Liver (tissue), 8 donors: ENCODE measurements at regions not wholly inside any gene's neighbourhood (a gene's known extent, or its start where the extent isn't known, plus 50 kb on each side); places are given as distances from the start of the nearest gene placed in this dataset.

Experiments
- DNase-seq: peaks from one replicate; pipeline ENCODE4 v3.0.0-alpha.2; 2017; ENCODE audit warnings: low spot score
- H3K27ac ChIP-seq, 2 donors: one replicate each; pipeline ENCODE4 v1.7.0; 2013; ENCODE audit warnings: inconsistent platforms in 2 of 2, low read length in 2 of 2, control low read depth in 1 of 2, low read depth in 1 of 2, mild to moderate bottlenecking in 1 of 2
- H3K27me3 ChIP-seq, 4 donors: one replicate each; pipeline versions ENCODE4 v1.6.1 to v1.7.0; 2013; ENCODE audit warnings: low read length in 3 of 4, inconsistent platforms in 1 of 4, mild to moderate bottlenecking in 1 of 4, moderate library complexity in 1 of 4; ENCODE audit not compliant: control insufficient read depth in 4 of 4, insufficient read depth in 4 of 4
- H3K36me3 ChIP-seq, 4 donors: one replicate each; pipeline versions ENCODE4 v1.6.1 to v1.7.0; 2013; ENCODE audit warnings: low read length in 3 of 4, mild to moderate bottlenecking in 3 of 4, low read depth in 1 of 4, moderate library complexity in 1 of 4; ENCODE audit not compliant: control insufficient read depth in 4 of 4, insufficient read depth in 3 of 4
- H3K4me1 ChIP-seq, 4 donors: one replicate each; pipeline versions ENCODE4 v1.6.1 to v1.7.0; 2013; ENCODE audit warnings: low read length in 3 of 4, mild to moderate bottlenecking in 3 of 4, moderate library complexity in 1 of 4; ENCODE audit not compliant: control insufficient read depth in 4 of 4, insufficient read depth in 4 of 4
- H3K4me3 ChIP-seq, 3 donors: one replicate each; pipeline versions ENCODE4 v1.6.1 to v1.7.0; 2013; ENCODE audit warnings: low read length in 3 of 3, control low read depth in 1 of 3, low read depth in 1 of 3, mild to moderate bottlenecking in 1 of 3
- H3K9ac ChIP-seq, 2 donors: one replicate each; pipeline ENCODE4 v1.7.0; 2013; ENCODE audit warnings: low read length in 2 of 2, mild to moderate bottlenecking in 2 of 2, moderate library complexity in 2 of 2, control low read depth in 1 of 2, low read depth in 1 of 2
- H3K9me3 ChIP-seq, 4 donors: one replicate each; pipeline versions ENCODE4 v1.6.1 to v1.7.0; 2013; ENCODE audit warnings: low read length in 3 of 4; ENCODE audit not compliant: control insufficient read depth in 4 of 4
- EGR1 ChIP-seq, 2 donors: IDR thresholded peaks; 2 replicates each; pipeline ENCODE4 v1.6.1; 2016 to 2018; ENCODE audit warnings: antibody characterized with exemption in 2 of 2, low read depth in 2 of 2
- FOXA1 ChIP-seq: IDR thresholded peaks from 2 replicates; pipeline ENCODE4 v1.6.1; 2016; ENCODE audit warnings: antibody characterized with exemption
- FOXA2 ChIP-seq: IDR thresholded peaks from 2 replicates; pipeline ENCODE4 v1.6.1; 2016; ENCODE audit warnings: antibody characterized with exemption
- GABPA ChIP-seq, 2 donors: IDR thresholded peaks in 1 of 2; conservative IDR thresholded peaks in 1 of 2; 2 replicates each; pipeline ENCODE4 v1.6.1; 2016; ENCODE audit warnings: antibody characterized with exemption in 2 of 2, mild to moderate bottlenecking in 1 of 2, moderate library complexity in 1 of 2
- HNF4A ChIP-seq, 2 donors: conservative IDR thresholded peaks; 2 replicates each; pipeline ENCODE4 v1.6.1; 2016; ENCODE audit warnings: antibody characterized with exemption in 2 of 2, mild to moderate bottlenecking in 2 of 2
- HNF4G ChIP-seq: IDR thresholded peaks from 2 replicates; pipeline ENCODE4 v1.6.1; 2016; ENCODE audit warnings: antibody characterized with exemption
- JUND ChIP-seq, 2 donors: IDR thresholded peaks; 2 replicates each; pipeline ENCODE4 v1.6.1; 2016; ENCODE audit warnings: antibody characterized with exemption in 2 of 2
- NR2F2 ChIP-seq: IDR thresholded peaks from 2 replicates; pipeline ENCODE4 v1.6.1; 2016; ENCODE audit warnings: antibody characterized with exemption
- RAD21 ChIP-seq, 2 donors: IDR thresholded peaks; 2 replicates each; pipeline ENCODE4 v1.6.1; 2016; ENCODE audit warnings: antibody characterized with exemption in 2 of 2, mild to moderate bottlenecking in 2 of 2
- RXRA ChIP-seq, 2 donors: IDR thresholded peaks; 2 replicates each; pipeline ENCODE4 v1.6.1; 2017 to 2018; ENCODE audit warnings: antibody characterized with exemption in 2 of 2, mild to moderate bottlenecking in 1 of 2
- SP1 ChIP-seq: IDR thresholded peaks from 2 replicates; pipeline ENCODE4 v1.6.1; 2018; ENCODE audit warnings: antibody characterized with exemption, mild to moderate bottlenecking
- TAF1 ChIP-seq: conservative IDR thresholded peaks from 2 replicates; pipeline ENCODE4 v1.6.1; 2016; ENCODE audit warnings: antibody characterized with exemption, mild to moderate bottlenecking
- YY1 ChIP-seq: IDR thresholded peaks from 2 replicates; pipeline ENCODE4 v1.6.1; 2016; ENCODE audit warnings: antibody characterized with exemption, mild to moderate bottlenecking
- whole genome bisulfite sequencing: extraction: QIAGEN DNeasy Blood & Tissue Kit; methylation state at CpG from one replicate; pipeline ENCODE4 v1.1.7; 2013; 5-methylcytosine and 5-hydroxymethylcytosine counted together
- TF ChIP-seq, protein P1 (sequence below): IDR thresholded peaks from 2 replicates; pipeline ENCODE4 v1.6.1; 2016; ENCODE audit warnings: antibody characterized with exemption, mild to moderate bottlenecking
- TF ChIP-seq, protein P2 (sequence below): IDR thresholded peaks from 2 replicates; pipeline ENCODE4 v1.6.1; 2016; ENCODE audit warnings: antibody characterized with exemption
- TF ChIP-seq, protein P3 (sequence below): fragments of 150-350 bp; IDR thresholded peaks from 2 replicates; pipeline ENCODE4 v1.5.1; 2017; ENCODE audit warnings: improper control_type of control experiment, low read depth, low read length; ENCODE audit not compliant: missing input control
- TF ChIP-seq, protein P4 (sequence below): IDR thresholded peaks from 2 replicates; pipeline ENCODE4 v1.6.1; 2016; ENCODE audit warnings: antibody characterized with exemption
- TF ChIP-seq, protein P5 (sequence below): IDR thresholded peaks from 2 replicates; pipeline ENCODE4 v1.6.1; 2016; ENCODE audit warnings: antibody characterized with exemption
- donor health status: healthy.
- donor health status: healthy.
- donor health status: healthy.
- donor health status: healthy.
- donor health status: healthy.

DNA sequence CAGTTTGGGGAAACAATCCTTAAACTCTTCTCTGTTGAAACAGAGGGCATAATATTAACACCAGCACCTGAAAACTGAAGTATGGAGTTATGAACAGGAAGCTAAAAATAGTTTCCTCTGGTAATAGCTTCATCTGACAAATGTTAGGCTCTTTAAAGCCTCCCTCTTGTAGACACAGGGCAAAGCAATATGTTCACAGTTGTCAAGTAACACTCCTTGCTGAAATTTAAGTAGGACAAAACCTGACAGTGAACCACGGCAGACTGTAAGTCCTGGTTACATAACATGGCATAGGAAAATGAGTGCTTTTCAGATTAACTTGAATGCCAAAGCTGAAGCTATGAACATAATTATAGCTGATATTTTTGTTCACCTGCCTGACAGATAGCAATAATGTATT lies 172.9 kb downstream of the CMPK2 start (continued):
- TF ChIP-seq, protein P1, sequence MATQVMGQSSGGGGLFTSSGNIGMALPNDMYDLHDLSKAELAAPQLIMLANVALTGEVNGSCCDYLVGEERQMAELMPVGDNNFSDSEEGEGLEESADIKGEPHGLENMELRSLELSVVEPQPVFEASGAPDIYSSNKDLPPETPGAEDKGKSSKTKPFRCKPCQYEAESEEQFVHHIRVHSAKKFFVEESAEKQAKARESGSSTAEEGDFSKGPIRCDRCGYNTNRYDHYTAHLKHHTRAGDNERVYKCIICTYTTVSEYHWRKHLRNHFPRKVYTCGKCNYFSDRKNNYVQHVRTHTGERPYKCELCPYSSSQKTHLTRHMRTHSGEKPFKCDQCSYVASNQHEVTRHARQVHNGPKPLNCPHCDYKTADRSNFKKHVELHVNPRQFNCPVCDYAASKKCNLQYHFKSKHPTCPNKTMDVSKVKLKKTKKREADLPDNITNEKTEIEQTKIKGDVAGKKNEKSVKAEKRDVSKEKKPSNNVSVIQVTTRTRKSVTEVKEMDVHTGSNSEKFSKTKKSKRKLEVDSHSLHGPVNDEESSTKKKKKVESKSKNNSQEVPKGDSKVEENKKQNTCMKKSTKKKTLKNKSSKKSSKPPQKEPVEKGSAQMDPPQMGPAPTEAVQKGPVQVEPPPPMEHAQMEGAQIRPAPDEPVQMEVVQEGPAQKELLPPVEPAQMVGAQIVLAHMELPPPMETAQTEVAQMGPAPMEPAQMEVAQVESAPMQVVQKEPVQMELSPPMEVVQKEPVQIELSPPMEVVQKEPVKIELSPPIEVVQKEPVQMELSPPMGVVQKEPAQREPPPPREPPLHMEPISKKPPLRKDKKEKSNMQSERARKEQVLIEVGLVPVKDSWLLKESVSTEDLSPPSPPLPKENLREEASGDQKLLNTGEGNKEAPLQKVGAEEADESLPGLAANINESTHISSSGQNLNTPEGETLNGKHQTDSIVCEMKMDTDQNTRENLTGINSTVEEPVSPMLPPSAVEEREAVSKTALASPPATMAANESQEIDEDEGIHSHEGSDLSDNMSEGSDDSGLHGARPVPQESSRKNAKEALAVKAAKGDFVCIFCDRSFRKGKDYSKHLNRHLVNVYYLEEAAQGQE: no peak
- no peak for TF ChIP-seq FOXA2

DNA sequence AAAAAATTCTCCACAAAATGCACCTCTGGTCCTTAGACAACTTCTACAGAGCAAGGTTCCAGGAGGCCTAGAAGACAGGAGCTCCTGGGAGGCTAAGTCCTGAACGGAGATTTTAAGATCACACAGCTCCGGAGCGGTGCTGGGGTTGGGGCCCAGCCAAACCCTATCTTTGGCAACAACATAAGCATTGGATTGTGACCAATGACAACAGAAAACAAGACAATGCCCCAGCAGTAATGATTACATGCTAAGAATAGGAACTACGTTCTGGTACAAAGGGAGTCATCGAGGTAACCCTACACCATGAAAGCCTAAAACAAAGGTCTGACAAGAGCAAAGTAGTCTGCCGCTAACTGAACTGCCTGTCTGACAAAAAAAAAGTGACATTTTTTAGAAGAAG lies 171.2 kb downstream of the CMPK2 start:
- 42% methylated on average over 6 of the region's 6 CpGs for WGBS
- no peak overlapping the region for H3K27ac ChIP-seq
- H3K4me1 ChIP-seq: no peaks in the 10 kb centered on the region
- no peaks in the 10 kb centered on the region for H3K9me3 ChIP-seq
- H3K9ac ChIP-seq: no peak overlapping the region
- H3K27me3 ChIP-seq: no peaks in the 10 kb centered on the region
- no peak overlapping the region for H3K4me3 ChIP-seq
- TF ChIP-seq NR2F2 (no peak), HNF4G (no peak), RXRA (IDR thresholded peaks at IDR 0.05) (no peak), GABPA (IDR thresholded peaks at IDR 0.05 in 1 of 2, conservative IDR thresholded peaks at IDR 0.05 in 1 of 2) (no peak), FOXA2 (no peak), YY1 (no peak), FOXA1 (no peak), HNF4A (conservative IDR thresholded peaks at IDR 0.05) (no peak), RAD21 (IDR thresholded peaks at IDR 0.05) (no peak), SP1 (no peak), JUND (IDR thresholded peaks at IDR 0.05) (no peak), TAF1 (no peak), EGR1 (IDR thresholded peaks at IDR 0.05; ENCODE audit: low read depth in 2 of 2) (no peak)
- TF ChIP-seq, protein P2, sequence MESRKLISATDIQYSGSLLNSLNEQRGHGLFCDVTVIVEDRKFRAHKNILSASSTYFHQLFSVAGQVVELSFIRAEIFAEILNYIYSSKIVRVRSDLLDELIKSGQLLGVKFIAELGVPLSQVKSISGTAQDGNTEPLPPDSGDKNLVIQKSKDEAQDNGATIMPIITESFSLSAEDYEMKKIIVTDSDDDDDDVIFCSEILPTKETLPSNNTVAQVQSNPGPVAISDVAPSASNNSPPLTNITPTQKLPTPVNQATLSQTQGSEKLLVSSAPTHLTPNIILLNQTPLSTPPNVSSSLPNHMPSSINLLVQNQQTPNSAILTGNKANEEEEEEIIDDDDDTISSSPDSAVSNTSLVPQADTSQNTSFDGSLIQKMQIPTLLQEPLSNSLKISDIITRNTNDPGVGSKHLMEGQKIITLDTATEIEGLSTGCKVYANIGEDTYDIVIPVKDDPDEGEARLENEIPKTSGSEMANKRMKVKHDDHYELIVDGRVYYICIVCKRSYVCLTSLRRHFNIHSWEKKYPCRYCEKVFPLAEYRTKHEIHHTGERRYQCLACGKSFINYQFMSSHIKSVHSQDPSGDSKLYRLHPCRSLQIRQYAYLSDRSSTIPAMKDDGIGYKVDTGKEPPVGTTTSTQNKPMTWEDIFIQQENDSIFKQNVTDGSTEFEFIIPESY: no peak
- TF ChIP-seq, protein P1: no peak
- TF ChIP-seq, protein P3, sequence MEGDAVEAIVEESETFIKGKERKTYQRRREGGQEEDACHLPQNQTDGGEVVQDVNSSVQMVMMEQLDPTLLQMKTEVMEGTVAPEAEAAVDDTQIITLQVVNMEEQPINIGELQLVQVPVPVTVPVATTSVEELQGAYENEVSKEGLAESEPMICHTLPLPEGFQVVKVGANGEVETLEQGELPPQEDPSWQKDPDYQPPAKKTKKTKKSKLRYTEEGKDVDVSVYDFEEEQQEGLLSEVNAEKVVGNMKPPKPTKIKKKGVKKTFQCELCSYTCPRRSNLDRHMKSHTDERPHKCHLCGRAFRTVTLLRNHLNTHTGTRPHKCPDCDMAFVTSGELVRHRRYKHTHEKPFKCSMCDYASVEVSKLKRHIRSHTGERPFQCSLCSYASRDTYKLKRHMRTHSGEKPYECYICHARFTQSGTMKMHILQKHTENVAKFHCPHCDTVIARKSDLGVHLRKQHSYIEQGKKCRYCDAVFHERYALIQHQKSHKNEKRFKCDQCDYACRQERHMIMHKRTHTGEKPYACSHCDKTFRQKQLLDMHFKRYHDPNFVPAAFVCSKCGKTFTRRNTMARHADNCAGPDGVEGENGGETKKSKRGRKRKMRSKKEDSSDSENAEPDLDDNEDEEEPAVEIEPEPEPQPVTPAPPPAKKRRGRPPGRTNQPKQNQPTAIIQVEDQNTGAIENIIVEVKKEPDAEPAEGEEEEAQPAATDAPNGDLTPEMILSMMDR: no peak
- TF ChIP-seq, protein P4, sequence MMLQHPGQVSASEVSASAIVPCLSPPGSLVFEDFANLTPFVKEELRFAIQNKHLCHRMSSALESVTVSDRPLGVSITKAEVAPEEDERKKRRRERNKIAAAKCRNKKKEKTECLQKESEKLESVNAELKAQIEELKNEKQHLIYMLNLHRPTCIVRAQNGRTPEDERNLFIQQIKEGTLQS: no peak
- TF ChIP-seq, protein P5, sequence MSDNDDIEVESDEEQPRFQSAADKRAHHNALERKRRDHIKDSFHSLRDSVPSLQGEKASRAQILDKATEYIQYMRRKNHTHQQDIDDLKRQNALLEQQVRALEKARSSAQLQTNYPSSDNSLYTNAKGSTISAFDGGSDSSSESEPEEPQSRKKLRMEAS: no peak
- H3K36me3 ChIP-seq: no peaks in the 10 kb centered on the region
- no peak for DNase-seq
